ENCODE measurements at regions not wholly inside any gene's neighbourhood (a gene's known extent, or its start where the extent isn't known, plus 50 kb on each side); places are given as distances from the start of the nearest gene placed in this dataset.

DNA sequence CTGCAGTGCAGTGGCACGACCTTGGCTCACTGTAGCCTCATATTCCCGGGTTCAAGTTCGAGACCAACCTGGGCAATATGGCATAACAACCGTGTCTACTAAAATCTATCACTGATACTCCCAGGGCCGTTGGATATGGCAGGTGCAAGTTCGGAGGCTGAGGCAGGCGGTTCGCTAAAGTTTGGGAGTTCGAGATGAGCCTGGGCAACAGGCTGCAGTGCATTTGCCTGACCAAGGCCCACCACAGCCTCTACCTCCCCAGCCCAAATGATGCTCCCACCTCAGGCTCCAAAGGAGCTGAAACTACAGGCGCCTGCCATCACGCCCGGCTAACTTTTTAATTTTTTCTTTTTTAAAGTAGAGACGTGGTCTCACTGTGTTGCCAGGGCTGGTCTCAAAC lies 177.1 kb upstream of the ALG10B start:
- Histone ChIP-seq H3K27me3 (replicated peaks in 1 of 4; ENCODE audit: control insufficient read depth in 3 of 4, extremely low read depth in 1 of 4, insufficient read depth in 3 of 4, low read length in 3 of 4) (no peaks in the 10 kb centered on the region), H3K14ac (ENCODE audit: insufficient read length) (no peak overlapping the region), H2BK15ac (ENCODE audit: low read length) (no peak overlapping the region), H3K79me2 (ENCODE audit: control insufficient read depth in 1 of 2, insufficient read depth in 2 of 2, low read length in 2 of 2) (no peaks in the 10 kb centered on the region), H3K79me1 (ENCODE audit: low read depth, low read length) (no peaks in the 10 kb centered on the region), H3K23ac (ENCODE audit: insufficient read length) (no peak overlapping the region), H4K91ac (replicated peaks; ENCODE audit: insufficient read length, low read length) (no peak overlapping the region), H3K27ac (ENCODE audit: low read depth, low read length) (no peak overlapping the region), H3K4me1 (replicated peaks in 1 of 4; ENCODE audit: control insufficient read depth in 3 of 4, insufficient read depth in 4 of 4, low read length in 3 of 4) (no peaks in the 10 kb centered on the region), H3K18ac (ENCODE audit: extremely low read depth, low read length) (no peak overlapping the region), H3K4ac (replicated peaks; ENCODE audit: insufficient read length, low read depth, low read length) (no peak overlapping the region), H3K4me2 (ENCODE audit: insufficient read depth in 1 of 2, low read depth in 2 of 2, low read length in 2 of 2) (no peak overlapping the region), H4K5ac (ENCODE audit: insufficient read length, low read depth, low read length) (no peak overlapping the region), H4K20me1 (replicated peaks in 1 of 2; ENCODE audit: control insufficient read depth in 1 of 2, insufficient read depth in 2 of 2, low read length in 2 of 2) (no peaks in the 10 kb centered on the region), H4K8ac (ENCODE audit: extremely low read depth, insufficient read depth, low read length) (no peak overlapping the region), H3K9ac (replicated peaks in 1 of 4; ENCODE audit: extremely low read depth in 1 of 4, low read depth in 3 of 4, low read length in 3 of 4) (no peak overlapping the region), H2AK5ac (ENCODE audit: low read depth, low read length) (no peak overlapping the region), H3K56ac (replicated peaks; ENCODE audit: insufficient read length, low read depth, low read length) (no peak overlapping the region), H3K9me3 (ENCODE audit: insufficient read depth in 2 of 2, low read depth in 1 of 2, low read length in 1 of 2) (peaks cover 37 to 83% of the 10 kb centered on the region in 2 experiments), H3K23me2 (ENCODE audit: low read depth, low read length) (no peaks in the 10 kb centered on the region), H3K36me3 (ENCODE audit: control insufficient read depth in 2 of 4, insufficient read depth in 4 of 4, low read length in 3 of 4) (no peaks in the 10 kb centered on the region), H2AFZ (ENCODE audit: low read length) (no peak overlapping the region), H2BK20ac (ENCODE audit: low read length) (no peak overlapping the region), H2BK5ac (ENCODE audit: low read depth, low read length) (no peak overlapping the region), H3K4me3 (ENCODE audit: extremely low read depth in 1 of 4, insufficient read depth in 2 of 4, low read depth in 3 of 4, low read length in 4 of 4) (no peak overlapping the region), H2BK12ac (ENCODE audit: low read depth, low read length) (no peak overlapping the region), H2BK120ac (replicated peaks; ENCODE audit: low read depth, low read length) (no peak overlapping the region)
- CTCF ChIA-PET (ENCODE audit: partially characterized antibody) = interaction anchor here (0.6 to 0.7 kb wide), 2 partner anchors 711 to 762 kb away, joined by 3 to 4 read pairs; no protein-coding TSS in a partner anchor
- DNase-seq (ENCODE audit: low read depth in 1 of 2, low spot score in 2 of 2) (no peak), FAIRE-seq (no peak)
- POLR2A ChIA-PET (ENCODE audit: partially characterized antibody) = no interaction called here
- 82% methylated on average over 13 of the region's 13 CpGs; no CpG with 5 or more reads in 1 of the 2 experiments for WGBS, 2 experiments (ENCODE audit: extremely low coverage in 1 of 2, insufficient coverage in 1 of 2, insufficient read length in 1 of 2, insufficient replicate concordance in 2 of 2, low coverage in 1 of 2, low lambda C conversion rate in 2 of 2, missing lambda C conversion rate in 1 of 2)
- TF ChIP-seq SIRT6 (IDR thresholded peaks at IDR 0.05; ENCODE audit: low read length) (no peak), TCF12 (IDR thresholded peaks at IDR 0.05; ENCODE audit: low read depth, low read length) (no peak), RNF2 (IDR thresholded peaks at IDR 0.05; ENCODE audit: borderline replicate concordance, low read depth, low read length, missing control alignments, poor library complexity, severe bottlenecking) (no peak), JUND (IDR thresholded peaks at IDR 0.05; ENCODE audit: low read length) (no peak), SP2 (IDR thresholded peaks at IDR 0.05; ENCODE audit: low read length) (no peak), NRF1 (IDR thresholded peaks at IDR 0.05; ENCODE audit: low read depth, low read length) (no peak), EP300 (IDR thresholded peaks at IDR 0.05; ENCODE audit: borderline replicate concordance in 1 of 2, low read depth in 2 of 2, low read length in 2 of 2) (no peak), HDAC2 (IDR thresholded peaks at IDR 0.05; ENCODE audit: borderline replicate concordance in 1 of 2, low read depth in 2 of 2, low read length in 2 of 2) (no peak), CEBPB (IDR thresholded peaks at IDR 0.05; ENCODE audit: low read depth, low read length) (no peak), FOSL1 (IDR thresholded peaks at IDR 0.05; ENCODE audit: insufficient read depth, low read depth, low read length) (no peak), CBX8 (IDR thresholded peaks at IDR 0.05; ENCODE audit: borderline replicate concordance, low read depth, low read length) (no peak), NANOG (IDR thresholded peaks at IDR 0.05; ENCODE audit: insufficient read depth, low read depth, low read length, poor library complexity, severe bottlenecking) (no peak), SRF (IDR thresholded peaks at IDR 0.05; ENCODE audit: low read depth, low read length) (no peak), GTF2F1 (IDR thresholded peaks at IDR 0.05; ENCODE audit: borderline replicate concordance, low read depth, low read length) (no peak), EGR1 (IDR thresholded peaks at IDR 0.05; ENCODE audit: borderline replicate concordance, low read depth, low read length) (no peak)
